Prostate gland (tissue), 1 donor: ENCODE measurements at regions not wholly inside any gene's neighbourhood (a gene's known extent, or its start where the extent isn't known, plus 50 kb on each side); places are given as distances from the start of the nearest gene placed in this dataset.

Source experiments
- POLR2A ChIP-seq: fragments of 450-650 bp; IDR thresholded peaks from one replicate; pipeline ENCODE4 v1.6.1; 2016; ENCODE audit warnings: antibody characterized with exemption, mild to moderate bottlenecking
- POLR2AphosphoS5 ChIP-seq: sonication (generic); formaldehyde crosslinking; IDR thresholded peaks from one replicate; pipeline ENCODE4 v1.6.1; 2017; ENCODE audit warnings: antibody characterized with exemption

GRCh38 chr4:106624671-106625070 is 256.1 kb upstream of the GIMD1 start:
- no peak for TF ChIP-seq POLR2A
- TF ChIP-seq POLR2AphosphoS5: no peak
